ENCODE measurements at regions not wholly inside any gene's neighbourhood (a gene's known extent, or its start where the extent isn't known, plus 50 kb on each side); places are given as distances from the start of the nearest gene placed in this dataset.

GRCh38 chr1:212218065-212218464 is 67.1 kb upstream of the PPP2R5A start:
- H3K27ac Mint-ChIP-seq = peak overlapping the region in 1 of 9 donors; percentile 16
- H3K36me3 ChIP-seq (ENCODE audit: control insufficient read depth in 2 of 3, insufficient read depth in 3 of 3, low read length in 3 of 3) = no peaks in the 10 kb centered on the region
- no peak overlapping the region for H3K4me3 Mint-ChIP-seq
- no peaks in the 10 kb centered on the region for H3K27me3 ChIP-seq (ENCODE audit: control insufficient read depth in 2 of 2, insufficient read depth in 2 of 2, low read length in 2 of 2)
- intact Hi-C loops (cut with micrococcal nuclease) = no loop called here
- H3K36me3 Mint-ChIP-seq = peaks cover 0 to 1% (median 0%) of the 10 kb centered on the region in 5 donors
- H3K27me3 Mint-ChIP-seq = peaks cover 0 to 3% (median 0%) of the 10 kb centered on the region in 5 donors
- H3K4me1 ChIP-seq (ENCODE audit: control insufficient read depth in 2 of 2, insufficient read depth in 2 of 2, low read length in 2 of 2) = no peaks in the 10 kb centered on the region
- POLR2A ChIA-PET = no interaction called here
- peaks cover 0 to 1% (median 0%) of the 10 kb centered on the region in 11 donors for H3K9me3 Mint-ChIP-seq
- no peak overlapping the region for H3K4me3 ChIP-seq (ENCODE audit: low read length)
- no peaks in the 10 kb centered on the region for H3K9me3 ChIP-seq (ENCODE audit: control insufficient read depth in 2 of 3, low read length in 3 of 3)
- H3K4me1 Mint-ChIP-seq = peaks cover 6 to 27% (median 11%) of the 10 kb centered on the region in 7 donors
- ATAC-seq (no peak), DNase-seq (no peak)
- no peak overlapping the region for H3K27ac ChIP-seq (ENCODE audit: low read depth, low read length)
- CTCF ChIA-PET = interaction anchor here (0.5 kb wide), 1 partner anchor 202 kb away, joined by 3 read pairs; no protein-coding TSS in a partner anchor

DNA sequence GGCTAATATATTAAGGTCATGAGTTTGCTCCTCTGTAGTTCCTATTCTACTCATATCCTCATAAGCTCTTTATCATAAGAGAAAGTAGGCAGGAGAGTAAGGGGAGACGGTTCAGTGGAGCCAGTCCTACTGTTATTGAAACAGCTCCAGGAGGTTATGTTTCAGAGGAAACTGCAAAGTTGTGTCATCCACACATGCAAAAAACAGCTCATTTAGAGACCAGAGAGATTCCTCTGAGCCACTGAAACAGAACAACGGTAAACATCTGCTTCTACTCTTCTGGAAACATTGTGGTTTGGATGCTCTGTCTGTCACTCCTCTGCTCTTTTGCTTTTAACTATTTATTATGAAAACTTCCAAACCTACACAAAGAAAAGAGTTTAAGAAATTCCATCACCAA is 66.3 kb upstream of the PPP2R5A start:
- Mint-ChIP-seq H3K4me1 (peaks cover 7 to 28% (median 13%) of the 10 kb centered on the region in 7 donors), H3K9me3 (peaks cover 0 to 1% (median 0%) of the 10 kb centered on the region in 11 donors), H3K36me3 (peaks cover 0 to 1% (median 0%) of the 10 kb centered on the region in 5 donors), H3K27me3 (peaks cover 0 to 3% (median 0%) of the 10 kb centered on the region in 5 donors), H3K4me3 (peak overlapping the region in 1 of 10 donors; percentile 13), H3K27ac (peak overlapping the region in 1 of 9 donors; percentile 16)
- Histone ChIP-seq H3K36me3 (ENCODE audit: control insufficient read depth in 2 of 3, insufficient read depth in 3 of 3, low read length in 3 of 3) (no peaks in the 10 kb centered on the region), H3K9me3 (ENCODE audit: control insufficient read depth in 2 of 3, low read length in 3 of 3) (no peaks in the 10 kb centered on the region), H3K27me3 (ENCODE audit: control insufficient read depth in 2 of 2, insufficient read depth in 2 of 2, low read length in 2 of 2) (no peaks in the 10 kb centered on the region), H3K4me1 (ENCODE audit: control insufficient read depth in 2 of 2, insufficient read depth in 2 of 2, low read length in 2 of 2) (no peaks in the 10 kb centered on the region), H3K4me3 (ENCODE audit: low read length) (no peak overlapping the region), H3K27ac (ENCODE audit: low read depth, low read length) (no peak overlapping the region)
- POLR2A ChIA-PET = no interaction called here
- DNase-seq (no peak), ATAC-seq (no peak)
- CTCF ChIA-PET = no interaction called here
- intact Hi-C loops (cut with micrococcal nuclease) = no loop called here

GRCh38 chr1:212219679-212220463 is 65.3 kb upstream of the PPP2R5A start:
- no peaks in the 10 kb centered on the region for H3K27me3 Mint-ChIP-seq
- H3K9me3 Mint-ChIP-seq = peaks cover 0 to 1% (median 0%) of the 10 kb centered on the region in 11 donors
- POLR2A ChIA-PET = no interaction called here
- H3K4me3 Mint-ChIP-seq = no peak overlapping the region
- no peak for DNase-seq
- Histone ChIP-seq H3K9me3 (ENCODE audit: control insufficient read depth in 2 of 3, low read length in 3 of 3) (no peaks in the 10 kb centered on the region), H3K36me3 (ENCODE audit: control insufficient read depth in 2 of 3, insufficient read depth in 3 of 3, low read length in 3 of 3) (no peaks in the 10 kb centered on the region), H3K4me3 (ENCODE audit: low read length) (no peak overlapping the region), H3K27me3 (ENCODE audit: control insufficient read depth in 2 of 2, insufficient read depth in 2 of 2, low read length in 2 of 2) (no peaks in the 10 kb centered on the region), H3K4me1 (ENCODE audit: control insufficient read depth in 2 of 2, insufficient read depth in 2 of 2, low read length in 2 of 2) (peaks cover 0 to 2% of the 10 kb centered on the region in 2 donors), H3K27ac (ENCODE audit: low read depth, low read length) (no peak overlapping the region)
- intact Hi-C loops (cut with micrococcal nuclease) = loop anchor here in 1 of 2 donors (10.0 kb wide), 1 partner anchor 55 kb away; no protein-coding TSS in a partner anchor
- no peak for ATAC-seq
- CTCF ChIA-PET = no interaction called here
- H3K4me1 Mint-ChIP-seq = peaks cover 11 to 36% (median 22%) of the 10 kb centered on the region in 7 donors
- H3K27ac Mint-ChIP-seq = no peak overlapping the region
- no peaks in the 10 kb centered on the region for H3K36me3 Mint-ChIP-seq

GRCh38 chr1:212221801-212222200 is 63.4 kb upstream of the PPP2R5A start:
- Mint-ChIP-seq H3K27me3 (no peaks in the 10 kb centered on the region), H3K36me3 (no peaks in the 10 kb centered on the region), H3K4me3 (no peak overlapping the region), H3K27ac (peak overlapping the region in 1 of 9 donors; percentile 42), H3K9me3 (no peaks in the 10 kb centered on the region), H3K4me1 (peaks cover 21 to 53% (median 39%) of the 10 kb centered on the region in 7 donors)
- Histone ChIP-seq H3K9me3 (ENCODE audit: control insufficient read depth in 2 of 3, low read length in 3 of 3) (no peaks in the 10 kb centered on the region), H3K4me1 (ENCODE audit: control insufficient read depth in 2 of 2, insufficient read depth in 2 of 2, low read length in 2 of 2) (peaks cover 14 to 17% of the 10 kb centered on the region in 2 donors), H3K4me3 (ENCODE audit: low read length) (no peak overlapping the region), H3K27me3 (ENCODE audit: control insufficient read depth in 2 of 2, insufficient read depth in 2 of 2, low read length in 2 of 2) (no peaks in the 10 kb centered on the region), H3K27ac (ENCODE audit: low read depth, low read length) (no peak overlapping the region), H3K36me3 (ENCODE audit: control insufficient read depth in 2 of 3, insufficient read depth in 3 of 3, low read length in 3 of 3) (no peaks in the 10 kb centered on the region)
- intact Hi-C loops (cut with micrococcal nuclease) = loop anchor here in 1 of 2 donors (10.0 kb wide), 1 partner anchor 57 kb away; no protein-coding TSS in a partner anchor
- ChIA-PET CTCF (no interaction called here), POLR2A (no interaction called here)
- ATAC-seq (no peak), DNase-seq (no peak)

GRCh38 chr1:212224102-212224501 is 61.1 kb upstream of the PPP2R5A start:
- intact Hi-C loops (cut with micrococcal nuclease) = loop anchor here in 1 of 2 donors (2.0 to 10.0 kb wide), 2 partner anchors 37 to 59 kb away; no protein-coding TSS in a partner anchor
- H3K27ac ChIP-seq (ENCODE audit: low read depth, low read length) = no peak overlapping the region
- Mint-ChIP-seq H3K4me3 (peak overlapping the region in 6 of 10 donors; percentile 3 to 42 (median 11)), H3K27me3 (no peaks in the 10 kb centered on the region), H3K4me1 (peaks cover 16 to 45% (median 37%) of the 10 kb centered on the region in 7 donors), H3K9me3 (no peaks in the 10 kb centered on the region), H3K27ac (peak overlapping the region; percentile 7 to 66 (median 36)), H3K36me3 (no peaks in the 10 kb centered on the region)
- peaks cover 14 to 17% of the 10 kb centered on the region in 2 donors for H3K4me1 ChIP-seq (ENCODE audit: control insufficient read depth in 2 of 2, insufficient read depth in 2 of 2, low read length in 2 of 2)
- H3K36me3 ChIP-seq (ENCODE audit: control insufficient read depth in 2 of 3, insufficient read depth in 3 of 3, low read length in 3 of 3) = no peaks in the 10 kb centered on the region
- H3K9me3 ChIP-seq (ENCODE audit: control insufficient read depth in 2 of 3, low read length in 3 of 3) = no peaks in the 10 kb centered on the region
- CTCF ChIA-PET = no interaction called here
- no peak overlapping the region for H3K4me3 ChIP-seq (ENCODE audit: low read length)
- no peaks in the 10 kb centered on the region for H3K27me3 ChIP-seq (ENCODE audit: control insufficient read depth in 2 of 2, insufficient read depth in 2 of 2, low read length in 2 of 2)
- POLR2A ChIA-PET = no interaction called here
- no peak for ATAC-seq
- DNase-seq = no peak

- peaks cover 16 to 38% (median 34%) of the 10 kb centered on the region in 7 donors for H3K4me1 Mint-ChIP-seq
- Histone ChIP-seq H3K9me3 (ENCODE audit: control insufficient read depth in 2 of 3, low read length in 3 of 3) (no peaks in the 10 kb centered on the region), H3K36me3 (ENCODE audit: control insufficient read depth in 2 of 3, insufficient read depth in 3 of 3, low read length in 3 of 3) (no peaks in the 10 kb centered on the region), H3K4me3 (ENCODE audit: low read length) (peak overlapping the region; percentile 28), H3K4me1 (ENCODE audit: control insufficient read depth in 2 of 2, insufficient read depth in 2 of 2, low read length in 2 of 2) (peaks cover 14 to 17% of the 10 kb centered on the region in 2 donors), H3K27me3 (ENCODE audit: control insufficient read depth in 2 of 2, insufficient read depth in 2 of 2, low read length in 2 of 2) (no peaks in the 10 kb centered on the region), H3K27ac (ENCODE audit: low read depth, low read length) (no peak overlapping the region)
- peak overlapping the region; percentile 3 to 80 (median 58) for H3K4me3 Mint-ChIP-seq
- ChIA-PET CTCF (no interaction called here), POLR2A (interaction anchor here (1.3 kb wide), 1 partner anchor 60 kb away, joined by 4 read pairs; no protein-coding TSS in a partner anchor)
- no peaks in the 10 kb centered on the region for H3K9me3 Mint-ChIP-seq
- H3K27ac Mint-ChIP-seq = peak overlapping the region in 8 of 9 donors; percentile 9 to 92 (median 39)
- intact Hi-C loops (cut with micrococcal nuclease) = loop anchor here in 1 of 2 donors (1.0 to 10.0 kb wide), 4 partner anchors 37 to 61 kb away; partner anchors contain the start of gene PPP2R5A
- ATAC-seq (peak; percentile 85), DNase-seq (peak in 5 of 9 donors; percentile 9 to 16 (median 15))
- H3K36me3 Mint-ChIP-seq = no peaks in the 10 kb centered on the region
- no peaks in the 10 kb centered on the region for H3K27me3 Mint-ChIP-seq
Observed at GRCh38 chr1:212225416-212225815, 59.8 kb upstream of the PPP2R5A start.

All from naive thymus-derived CD4-positive, alpha-beta T cell (primary cell).